Testis (tissue), 2 donors: ENCODE measurements at regions not wholly inside any gene's neighbourhood (a gene's known extent, or its start where the extent isn't known, plus 50 kb on each side); places are given as distances from the start of the nearest gene placed in this dataset.

Experiments
- POLR2A ChIP-seq: fragments of 450-650 bp; IDR thresholded peaks from one replicate; pipeline ENCODE4 v1.6.1; 2017; ENCODE audit warnings: antibody characterized with exemption, mild to moderate bottlenecking, moderate library complexity
- TF ChIP-seq, protein P1 (sequence below), 3 experiments: fragments of 450-650 bp in 2 of 3; fragments of 200-600 bp in 1 of 3; sonication (generic) in 1 of 3; IDR thresholded peaks; one replicate each; pipeline ENCODE4 v1.5.1; 2016 to 2019; ENCODE audit warnings: antibody characterized with exemption in 3 of 3, mild to moderate bottlenecking in 2 of 3, moderate library complexity in 1 of 3

DNA sequence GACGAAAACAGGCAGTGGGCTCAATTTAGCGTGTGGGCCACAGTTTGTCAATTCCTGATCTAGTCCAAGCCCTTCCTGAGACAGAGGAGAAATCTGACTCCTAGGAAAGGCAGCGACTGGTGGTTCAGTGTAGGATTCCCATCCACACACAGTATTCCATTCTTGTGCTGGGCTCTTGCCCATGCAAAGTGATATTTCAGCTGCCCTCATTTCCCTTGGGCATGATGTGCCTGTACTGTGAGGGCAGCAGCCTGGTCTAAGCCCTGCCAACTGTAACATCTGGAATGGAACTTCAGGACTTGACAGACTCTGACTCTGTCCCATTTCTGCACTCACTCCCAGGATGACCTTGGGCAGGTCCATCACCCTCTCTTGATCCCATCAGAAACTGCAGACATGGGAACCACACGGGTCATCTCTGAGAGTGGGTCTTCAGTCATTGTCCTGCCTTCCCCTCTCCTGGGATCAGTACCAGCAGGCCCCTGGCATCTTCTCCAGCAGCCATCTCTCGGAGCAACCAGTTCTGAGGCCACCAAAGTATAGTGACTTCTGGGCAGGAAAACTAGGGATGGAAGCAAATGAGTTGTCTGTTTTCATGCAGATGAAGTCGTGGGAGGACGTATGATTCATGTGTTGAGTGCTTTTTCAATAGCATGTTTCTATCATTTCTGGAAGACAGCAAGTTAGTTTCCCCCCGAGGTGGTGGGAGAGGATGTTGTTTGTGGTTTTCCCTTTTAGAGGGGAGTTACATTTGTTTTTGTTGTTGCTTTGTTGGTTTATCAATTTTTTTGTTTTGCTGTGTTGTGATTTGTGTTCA, 54.2 kb upstream of the BCL2L14 start:
- TF ChIP-seq, protein P1, sequence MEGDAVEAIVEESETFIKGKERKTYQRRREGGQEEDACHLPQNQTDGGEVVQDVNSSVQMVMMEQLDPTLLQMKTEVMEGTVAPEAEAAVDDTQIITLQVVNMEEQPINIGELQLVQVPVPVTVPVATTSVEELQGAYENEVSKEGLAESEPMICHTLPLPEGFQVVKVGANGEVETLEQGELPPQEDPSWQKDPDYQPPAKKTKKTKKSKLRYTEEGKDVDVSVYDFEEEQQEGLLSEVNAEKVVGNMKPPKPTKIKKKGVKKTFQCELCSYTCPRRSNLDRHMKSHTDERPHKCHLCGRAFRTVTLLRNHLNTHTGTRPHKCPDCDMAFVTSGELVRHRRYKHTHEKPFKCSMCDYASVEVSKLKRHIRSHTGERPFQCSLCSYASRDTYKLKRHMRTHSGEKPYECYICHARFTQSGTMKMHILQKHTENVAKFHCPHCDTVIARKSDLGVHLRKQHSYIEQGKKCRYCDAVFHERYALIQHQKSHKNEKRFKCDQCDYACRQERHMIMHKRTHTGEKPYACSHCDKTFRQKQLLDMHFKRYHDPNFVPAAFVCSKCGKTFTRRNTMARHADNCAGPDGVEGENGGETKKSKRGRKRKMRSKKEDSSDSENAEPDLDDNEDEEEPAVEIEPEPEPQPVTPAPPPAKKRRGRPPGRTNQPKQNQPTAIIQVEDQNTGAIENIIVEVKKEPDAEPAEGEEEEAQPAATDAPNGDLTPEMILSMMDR (IDR thresholded peaks at IDR 0.05): no peak
- no peak for TF ChIP-seq POLR2A
